H1 (cell line): ENCODE measurements at regions not wholly inside any gene's neighbourhood (a gene's known extent, or its start where the extent isn't known, plus 50 kb on each side); places are given as distances from the start of the nearest gene placed in this dataset.

Experiments
- CTCF ChIA-PET: fragments of 300-600 bp; sonication (Branson Sonifier 250); formaldehyde crosslinking; loops from one replicate; lab custom pipeline; 2021; ENCODE audit not compliant: partially characterized antibody; lab: Charles Lee
- POLR2A ChIA-PET: fragments of 300-600 bp; sonication (Branson Sonifier 250); formaldehyde crosslinking; loops from one replicate; lab custom pipeline; 2021; ENCODE audit warnings: inconsistent platforms; ENCODE audit not compliant: partially characterized antibody; lab: Charles Lee
- DNase-seq, 2 experiments: peaks; one replicate each; pipeline versions ENCODE4 v3.0.0 to v3.0.0-alpha.2; 2010 to 2022; ENCODE audit warnings: low spot score in 2 of 2, low read depth in 1 of 2, mixed read lengths in 1 of 2
- FAIRE-seq: peaks from 2 replicates; lab custom pipeline; 2011; peaks lifted over from hg19 to GRCh38; lab: Jason Lieb, UNC
- H2AFZ ChIP-seq: 2 replicates; pipeline ENCODE4 v1.8.1; 2012; ENCODE audit warnings: low read length, inconsistent platforms
- H2AK5ac ChIP-seq: 2 replicates; pipeline ENCODE4 v1.6.1; 2013; ENCODE audit warnings: low read depth, low read length
- H2BK120ac ChIP-seq: replicated peaks from 2 replicates; pipeline ENCODE3; 2013; ENCODE audit warnings: low read depth, low read length, inconsistent platforms
- H2BK12ac ChIP-seq: 2 replicates; pipeline ENCODE4 v1.6.1; 2013; ENCODE audit warnings: low read depth, low read length
- H2BK15ac ChIP-seq: 2 replicates; pipeline ENCODE4 v1.6.1; 2013; ENCODE audit warnings: low read length
- H2BK20ac ChIP-seq: 2 replicates; pipeline ENCODE4 v1.6.1; 2013; ENCODE audit warnings: low read length
- H2BK5ac ChIP-seq: 2 replicates; pipeline ENCODE4 v1.6.1; 2013; ENCODE audit warnings: low read depth, low read length
- H3K14ac ChIP-seq: 2 replicates; pipeline ENCODE4 v1.6.1; 2013; ENCODE audit warnings: inconsistent platforms; ENCODE audit not compliant: insufficient read length
- H3K18ac ChIP-seq: 2 replicates; pipeline ENCODE4 v1.6.1; 2013; ENCODE audit warnings: low read length; ENCODE audit errors: extremely low read depth
- H3K23ac ChIP-seq: 2 replicates; pipeline ENCODE4 v1.6.1; 2013; ENCODE audit warnings: inconsistent platforms; ENCODE audit not compliant: insufficient read length
- H3K23me2 ChIP-seq: 2 replicates; pipeline ENCODE4 v1.6.1; 2013; ENCODE audit warnings: low read depth, low read length
- H3K27ac ChIP-seq: 2 replicates; pipeline ENCODE4 v1.6.1; 2011; ENCODE audit warnings: low read depth, low read length, inconsistent platforms
- H3K27me3 ChIP-seq, 4 experiments: replicated peaks in 1 of 4; 1 replicate in 1 of 4; 2 replicates in 3 of 4; pipeline versions ENCODE4 v1.6.1 to v1.8.1; 2011 to 2013; ENCODE audit warnings: low read length in 3 of 4, mild to moderate bottlenecking in 3 of 4, inconsistent platforms in 2 of 4, mixed read lengths in 2 of 4, moderate library complexity in 1 of 4; ENCODE audit not compliant: control insufficient read depth in 3 of 4, insufficient read depth in 3 of 4; ENCODE audit errors: extremely low read depth in 1 of 4
- H3K36me3 ChIP-seq, 4 experiments: 2 replicates each; pipeline versions ENCODE4 v1.6.1 to v1.8.1; 2011 to 2013; ENCODE audit warnings: mild to moderate bottlenecking in 4 of 4, low read length in 3 of 4, moderate library complexity in 2 of 4, control low read depth in 1 of 4, inconsistent platforms in 1 of 4; ENCODE audit not compliant: insufficient read depth in 4 of 4, control insufficient read depth in 2 of 4
- H3K4ac ChIP-seq: replicated peaks from 2 replicates; pipeline ENCODE3; 2013; ENCODE audit warnings: low read length, low read depth, mixed read lengths, inconsistent platforms; ENCODE audit not compliant: insufficient read length
- H3K4me1 ChIP-seq, 4 experiments: replicated peaks in 1 of 4; 1 replicate in 1 of 4; 2 replicates in 3 of 4; pipeline versions ENCODE4 v1.6.1 to v1.8.1; 2011 to 2013; ENCODE audit warnings: low read length in 3 of 4, inconsistent platforms in 2 of 4, mixed read lengths in 1 of 4; ENCODE audit not compliant: insufficient read depth in 4 of 4, control insufficient read depth in 3 of 4
- H3K4me2 ChIP-seq, 2 experiments: 2 replicates each; pipeline versions ENCODE4 v1.6.1 to v1.8.1; 2011 to 2013; ENCODE audit warnings: low read depth in 2 of 2, low read length in 2 of 2, control low read depth in 1 of 2, inconsistent platforms in 1 of 2, mild to moderate bottlenecking in 1 of 2; ENCODE audit not compliant: insufficient read depth in 1 of 2
- H3K4me3 ChIP-seq, 4 experiments: fragments of 200-600, 300-600 bp in 1 of 4; sonication (generic), shearing (Covaris generic), sonication (Bioruptor Twin) in 1 of 4; 2 replicates each; pipeline versions ENCODE4 v1.5.1 to v1.8.1; 2011 to 2016; ENCODE audit warnings: low read length in 4 of 4, low read depth in 3 of 4, control low read depth in 2 of 4, inconsistent platforms in 2 of 4, mild to moderate bottlenecking in 2 of 4, mixed read lengths in 1 of 4, moderate library complexity in 1 of 4; ENCODE audit not compliant: insufficient read depth in 2 of 4; ENCODE audit errors: extremely low read depth in 1 of 4
- H3K56ac ChIP-seq: replicated peaks from 2 replicates; pipeline ENCODE3; 2013; ENCODE audit warnings: low read depth, mild to moderate bottlenecking, mixed read lengths, low read length, inconsistent platforms; ENCODE audit not compliant: insufficient read length
- H3K79me1 ChIP-seq: 2 replicates; pipeline ENCODE4 v1.6.1; 2013; ENCODE audit warnings: low read depth, low read length, control low read depth
- H3K79me2 ChIP-seq, 2 experiments: 2 replicates each; pipeline versions ENCODE4 v1.6.1 to v1.8.1; 2012 to 2013; ENCODE audit warnings: low read length in 2 of 2, mild to moderate bottlenecking in 2 of 2, inconsistent platforms in 1 of 2; ENCODE audit not compliant: insufficient read depth in 2 of 2, control insufficient read depth in 1 of 2
- H3K9ac ChIP-seq, 4 experiments: replicated peaks in 1 of 4; 1 replicate in 1 of 4; 2 replicates in 3 of 4; pipeline versions ENCODE4 v1.6.1 to v1.8.1; 2011 to 2013; ENCODE audit warnings: low read depth in 3 of 4, low read length in 3 of 4, control low read depth in 2 of 4, mild to moderate bottlenecking in 2 of 4, moderate library complexity in 2 of 4, inconsistent platforms in 1 of 4; ENCODE audit errors: extremely low read depth in 1 of 4
- H3K9me3 ChIP-seq, 2 experiments: 2 replicates each; pipeline versions ENCODE4 v1.6.1 to v1.8.1; 2012 to 2013; ENCODE audit warnings: mild to moderate bottlenecking in 2 of 2, moderate library complexity in 2 of 2, control low read depth in 1 of 2, inconsistent platforms in 1 of 2, low read depth in 1 of 2, low read length in 1 of 2, mixed read lengths in 1 of 2; ENCODE audit not compliant: insufficient read depth in 2 of 2
- H4K20me1 ChIP-seq, 2 experiments: replicated peaks in 1 of 2; 2 replicates each; pipeline versions ENCODE3 to v1.8.1; 2011 to 2013; ENCODE audit warnings: inconsistent platforms in 2 of 2, low read length in 2 of 2, mild to moderate bottlenecking in 1 of 2; ENCODE audit not compliant: insufficient read depth in 2 of 2, control insufficient read depth in 1 of 2
- H4K5ac ChIP-seq: 2 replicates; pipeline ENCODE4 v1.6.1; 2013; ENCODE audit warnings: low read length, low read depth, mixed read lengths, inconsistent platforms; ENCODE audit not compliant: insufficient read length
- H4K8ac ChIP-seq: 2 replicates; pipeline ENCODE4 v1.8.0; 2013; ENCODE audit warnings: mild to moderate bottlenecking, moderate library complexity, low read length, inconsistent platforms; ENCODE audit not compliant: insufficient read depth; ENCODE audit errors: extremely low read depth
- H4K91ac ChIP-seq: replicated peaks from 2 replicates; pipeline ENCODE3; 2013; ENCODE audit warnings: low read length, mixed read lengths, inconsistent platforms; ENCODE audit not compliant: insufficient read length
- BRCA1 ChIP-seq: IDR thresholded peaks from 2 replicates; pipeline ENCODE4 v1.6.1; 2012; ENCODE audit warnings: low read depth, low read length, improper control_type of control experiment
- CBX5 ChIP-seq: fragments of 300-800, 300-1000 bp; sonication (generic); IDR thresholded peaks from 2 replicates; pipeline ENCODE4 v1.7.1; 2016; ENCODE audit warnings: antibody characterized with exemption, low read length, low read depth
- CREB1 ChIP-seq: IDR thresholded peaks from 2 replicates; pipeline ENCODE4 v1.6.1; 2012; ENCODE audit warnings: inconsistent platforms
- EP300 ChIP-seq, 2 experiments: IDR thresholded peaks; 1 replicate in 1 of 2; 2 replicates in 1 of 2; pipeline ENCODE4 v1.6.1; 2011 to 2012; ENCODE audit warnings: low read depth in 2 of 2, low read length in 2 of 2, mild to moderate bottlenecking in 2 of 2, borderline replicate concordance in 1 of 2, inconsistent platforms in 1 of 2, moderate library complexity in 1 of 2
- HDAC2 ChIP-seq, 2 experiments: fragments of 300-600 bp in 1 of 2; sonication (generic) in 1 of 2; IDR thresholded peaks; 2 replicates each; pipeline ENCODE4 v1.6.1; 2011 to 2012; ENCODE audit warnings: low read depth in 2 of 2, low read length in 2 of 2, mild to moderate bottlenecking in 2 of 2, moderate library complexity in 2 of 2, borderline replicate concordance in 1 of 2, inconsistent platforms in 1 of 2
- JUN ChIP-seq: IDR thresholded peaks from 2 replicates; pipeline ENCODE4 v1.6.1; 2011; ENCODE audit warnings: low read depth, mild to moderate bottlenecking, improper control_type of control experiment, low read length
- JUND ChIP-seq: IDR thresholded peaks from 2 replicates; pipeline ENCODE4 v1.6.1; 2011; ENCODE audit warnings: mild to moderate bottlenecking, improper control_type of control experiment, low read length
- KDM5A ChIP-seq: fragments of 200-600 bp; IDR thresholded peaks from 2 replicates; pipeline ENCODE4 v1.7.1; 2012; ENCODE audit warnings: mild to moderate bottlenecking, low read length, inconsistent platforms, mixed read lengths
- POLR2AphosphoS5 ChIP-seq: IDR thresholded peaks from 2 replicates; pipeline ENCODE4 v1.6.1; 2011; ENCODE audit warnings: low read depth, low read length
- SIN3A ChIP-seq, 2 experiments: IDR thresholded peaks in 1 of 2; conservative IDR thresholded peaks in 1 of 2; 2 replicates each; pipeline ENCODE4 v1.6.1; 2011 to 2012; ENCODE audit warnings: low read length in 2 of 2, improper control_type of control experiment in 1 of 2, low read depth in 1 of 2, mild to moderate bottlenecking in 1 of 2
- SP1 ChIP-seq: IDR thresholded peaks from 2 replicates; pipeline ENCODE4 v1.6.1; 2011; ENCODE audit warnings: low read depth, low read length
- SP2 ChIP-seq: IDR thresholded peaks from 2 replicates; pipeline ENCODE4 v1.6.1; 2012; ENCODE audit warnings: mild to moderate bottlenecking, low read length, inconsistent platforms
- TAF1 ChIP-seq: IDR thresholded peaks from 2 replicates; pipeline ENCODE4 v1.6.1; 2011; ENCODE audit warnings: mild to moderate bottlenecking, low read depth, low read length
- WGBS, 2 experiments: shearing (Covaris generic) in 1 of 2; methylation state at CpG; one replicate each; pipeline versions ENCODE4 v1.1.6 to v1.1.7; 2013 to 2015; ENCODE audit warnings: low lambda C conversion rate in 2 of 2, mixed read lengths in 2 of 2, inconsistent platforms in 1 of 2, low coverage in 1 of 2, missing lambda C conversion rate in 1 of 2; ENCODE audit not compliant: insufficient replicate concordance in 2 of 2, insufficient coverage in 1 of 2, insufficient read length in 1 of 2; ENCODE audit errors: extremely low coverage in 1 of 2, missing lambda C conversion rate in 1 of 2; 5-methylcytosine and 5-hydroxymethylcytosine counted together

DNA sequence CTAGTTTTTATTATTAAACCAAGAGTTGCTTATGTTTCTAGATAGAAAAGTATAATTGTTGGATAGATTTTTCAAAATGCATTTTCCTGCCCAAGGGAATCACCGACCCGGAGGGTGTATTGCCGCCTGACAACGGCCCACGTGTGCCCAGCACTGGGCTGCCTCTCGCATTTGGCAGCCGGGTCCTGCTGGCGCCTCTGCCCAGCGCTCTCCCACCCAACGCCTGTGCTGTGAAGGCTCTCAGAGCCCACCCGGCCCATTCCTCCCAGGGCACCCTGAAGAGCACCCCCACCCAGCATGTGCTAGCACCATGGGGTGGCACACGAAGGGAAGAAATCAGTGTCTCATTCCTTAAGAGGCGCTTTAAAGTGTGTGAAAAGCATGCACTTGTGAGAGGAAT lies 88.3 kb upstream of the AFDN start:
- Histone ChIP-seq H3K23ac (no peak overlapping the region), H3K36me3 (no peaks in the 10 kb centered on the region), H2BK5ac (no peak overlapping the region), H2BK20ac (no peak overlapping the region), H3K18ac (no peak overlapping the region), H4K8ac (no peak overlapping the region), H3K23me2 (no peaks in the 10 kb centered on the region), H3K4ac (no peak overlapping the region), H4K91ac (no peak overlapping the region), H4K20me1 (no peaks in the 10 kb centered on the region), H2BK120ac (no peak overlapping the region), H3K4me3 (no peak overlapping the region), H3K14ac (no peak overlapping the region), H3K4me2 (no peak overlapping the region), H3K56ac (no peak overlapping the region), H2BK15ac (no peak overlapping the region), H3K4me1 (no peaks in the 10 kb centered on the region), H3K27ac (no peak overlapping the region), H3K79me1 (no peaks in the 10 kb centered on the region), H3K9ac (no peak overlapping the region), H2BK12ac (no peak overlapping the region), H2AK5ac (no peak overlapping the region), H3K9me3 (no peaks in the 10 kb centered on the region), H3K79me2 (no peaks in the 10 kb centered on the region), H3K27me3 (no peaks in the 10 kb centered on the region), H2AFZ (no peak overlapping the region), H4K5ac (no peak overlapping the region)
- CTCF ChIA-PET = no interaction called here
- FAIRE-seq = no peak
- POLR2A ChIA-PET = no interaction called here
- TF ChIP-seq SP2 (no peak), JUN (no peak), EP300 (IDR thresholded peaks at IDR 0.05; ENCODE audit: borderline replicate concordance in 1 of 2, low read depth in 2 of 2, low read length in 2 of 2) (no peak), BRCA1 (no peak), SIN3A (conservative IDR thresholded peaks at IDR 0.05 in 1 of 2, IDR thresholded peaks at IDR 0.05 in 1 of 2; ENCODE audit: low read depth in 1 of 2, low read length in 2 of 2) (no peak), POLR2AphosphoS5 (no peak), SP1 (no peak), CREB1 (no peak), CBX5 (no peak), HDAC2 (IDR thresholded peaks at IDR 0.05; ENCODE audit: borderline replicate concordance in 1 of 2, low read depth in 2 of 2, low read length in 2 of 2) (no peak), JUND (no peak), KDM5A (no peak), TAF1 (no peak)
- 89% methylated on average over 13 of the region's 13 CpGs; no CpG with 5 or more reads in 1 of the 2 experiments for WGBS, 2 experiments
- DNase-seq = no peak
